GM21825 (cell line): ENCODE measurements at regions not wholly inside any gene's neighbourhood (a gene's known extent, or its start where the extent isn't known, plus 50 kb on each side); places are given as distances from the start of the nearest gene placed in this dataset.

Experiments
- ATAC-seq: cut with Tn5 transposase; IDR thresholded peaks from one replicate; pipeline ENCODE4 v1.9.1; 2021; ENCODE audit warnings: mild to moderate bottlenecking, moderate library complexity; ENCODE audit not compliant: unreplicated experiment

GRCh38 chr6:53974941-53975340 lies 136.3 kb upstream of the MLIP start:
- ATAC-seq, result no peak

DNA sequence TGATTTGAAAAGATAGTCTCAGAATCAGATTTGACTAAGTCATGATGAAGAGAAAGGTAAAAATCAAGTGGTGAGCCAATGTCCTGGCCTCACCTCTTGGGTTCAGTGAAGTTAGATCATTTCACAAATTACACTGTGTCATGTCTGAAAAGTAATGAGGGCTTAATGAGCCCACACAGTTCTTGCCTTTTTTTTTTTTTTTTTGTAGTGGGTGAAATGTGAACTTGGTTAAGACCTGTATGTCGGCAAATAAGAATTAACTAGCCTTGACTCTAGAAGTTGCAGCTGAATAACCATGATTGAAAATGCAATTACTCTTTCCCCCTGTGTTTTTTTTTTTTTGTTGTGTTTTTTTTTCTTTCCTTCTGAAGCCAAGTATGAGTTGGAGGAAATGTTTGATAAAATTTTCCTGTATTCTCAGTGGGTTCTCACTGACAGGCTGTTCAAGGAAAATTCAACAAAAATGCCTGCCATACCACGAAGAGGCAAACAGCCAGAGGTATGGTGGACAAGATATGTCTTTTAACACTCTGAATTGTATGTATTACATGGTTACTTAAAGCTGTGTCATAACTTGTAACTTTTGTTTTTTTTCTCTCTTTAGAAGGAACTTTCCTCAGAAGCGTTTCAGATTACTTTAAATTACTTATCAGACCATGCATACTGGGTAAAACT lies 135.2 kb upstream of the MLIP start:
- no peak for ATAC-seq

- no peak for ATAC-seq
These were observed 133.7 kb upstream of the MLIP start for GRCh38 chr6:53977551-53977950.

DNA sequence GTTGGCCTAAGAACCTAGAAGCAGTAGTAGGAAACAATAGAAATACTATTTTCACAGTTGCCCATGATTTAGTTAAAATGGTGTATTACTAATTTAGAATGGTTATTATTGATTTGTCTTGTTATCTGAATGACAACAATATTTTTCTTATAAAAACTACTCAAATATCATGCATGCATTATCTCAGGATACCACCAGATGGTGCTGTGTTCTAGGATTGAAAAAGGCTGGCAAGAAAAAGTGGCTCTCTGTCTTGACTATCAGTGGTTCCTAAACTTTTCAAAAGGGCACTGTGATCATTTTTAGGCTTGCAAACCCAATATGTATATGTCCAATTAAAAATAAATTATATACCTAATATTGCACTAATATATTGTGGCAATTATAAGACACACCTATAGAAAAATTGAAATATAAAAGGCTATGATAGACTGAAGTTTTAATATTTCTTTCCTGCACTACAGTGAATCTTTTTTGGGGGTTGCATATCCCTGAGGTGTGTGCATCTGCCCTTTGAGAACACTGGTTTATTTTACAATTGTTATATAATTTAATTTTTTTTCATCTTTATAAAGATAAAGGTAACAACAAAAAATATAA lies 131.7 kb upstream of the MLIP start:
- no peak for ATAC-seq

DNA sequence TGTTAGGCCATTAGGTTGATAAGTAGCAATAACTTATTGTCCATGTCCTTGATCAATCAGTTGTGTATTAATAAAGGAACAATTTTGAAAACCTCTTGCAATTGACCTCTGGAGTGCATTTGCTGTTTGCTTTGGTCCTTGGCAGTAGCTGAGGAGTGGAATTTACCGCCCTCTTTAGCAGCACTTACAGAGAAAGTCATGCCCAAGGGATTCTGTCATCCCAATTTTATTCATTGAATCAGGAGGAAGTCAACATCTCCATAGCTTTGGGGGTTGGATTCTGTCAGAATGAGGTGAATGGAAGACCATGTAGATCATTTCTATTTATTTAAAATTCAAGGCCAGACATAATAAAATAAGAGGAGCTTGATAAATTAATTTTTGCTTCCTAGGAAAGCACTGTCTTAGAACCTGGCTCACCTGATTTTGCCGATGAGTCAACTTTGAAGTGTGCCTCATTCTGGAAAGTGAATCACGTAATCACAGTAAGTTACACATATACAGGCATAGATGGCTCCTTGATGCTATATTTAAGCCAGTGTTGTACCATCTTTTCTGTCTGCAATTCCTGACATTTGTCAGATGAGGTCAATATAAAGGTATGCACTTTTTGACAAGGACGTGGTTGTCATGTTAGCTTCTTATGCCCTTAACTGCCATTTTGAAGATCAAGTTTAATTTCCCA lies 128.7 kb upstream of the MLIP start:
- no peak for ATAC-seq

GRCh38 chr6:53983301-53983700 lies 127.9 kb upstream of the MLIP start:
- no peak for ATAC-seq

DNA sequence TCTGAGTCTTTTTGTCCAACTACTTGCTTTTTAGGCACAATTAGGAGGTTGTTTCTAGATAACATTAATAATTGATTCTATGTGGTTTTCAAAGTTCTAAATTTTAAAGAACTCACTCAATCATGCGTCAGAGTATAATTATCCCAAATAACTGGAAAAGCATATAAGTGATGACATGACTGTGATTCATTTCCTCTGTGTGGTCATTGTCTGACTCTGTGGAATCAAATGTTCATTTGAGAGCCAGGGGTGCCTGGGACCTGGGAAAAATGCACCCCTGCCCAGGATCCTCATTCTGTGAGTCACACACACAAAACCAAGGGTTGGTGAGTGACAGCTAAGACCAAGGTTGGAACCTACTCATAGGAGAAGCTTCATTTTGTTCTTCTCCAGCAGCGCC lies 127.1 kb upstream of the MLIP start:
- ATAC-seq, result no peak

DNA sequence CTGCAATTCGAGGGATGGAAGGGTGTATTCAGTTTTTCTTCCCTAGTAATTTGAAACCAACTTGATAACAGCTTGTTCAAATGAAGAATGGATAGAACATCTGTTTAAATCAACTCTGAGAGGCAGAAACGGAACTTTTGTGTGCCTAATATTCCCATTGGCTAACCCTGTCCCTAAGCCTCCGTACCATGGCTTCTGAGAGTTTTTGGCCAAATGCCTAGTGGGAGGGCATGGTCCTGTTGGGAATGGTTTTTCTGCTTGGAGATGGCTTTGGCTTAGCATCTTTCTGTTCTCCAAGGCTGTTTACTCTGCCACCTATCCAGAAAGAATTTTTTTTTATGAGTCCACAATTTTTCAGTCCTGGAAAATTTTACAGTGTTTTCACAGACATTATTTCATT lies 126.7 kb upstream of the MLIP start:
- ATAC-seq, result no peak

GRCh38 chr6:53985366-53985765 lies 125.9 kb upstream of the MLIP start:
- no peak for ATAC-seq

GRCh38 chr6:53986165-53986720 lies 125.0 kb upstream of the MLIP start:
- peak; percentile 62 for ATAC-seq

DNA sequence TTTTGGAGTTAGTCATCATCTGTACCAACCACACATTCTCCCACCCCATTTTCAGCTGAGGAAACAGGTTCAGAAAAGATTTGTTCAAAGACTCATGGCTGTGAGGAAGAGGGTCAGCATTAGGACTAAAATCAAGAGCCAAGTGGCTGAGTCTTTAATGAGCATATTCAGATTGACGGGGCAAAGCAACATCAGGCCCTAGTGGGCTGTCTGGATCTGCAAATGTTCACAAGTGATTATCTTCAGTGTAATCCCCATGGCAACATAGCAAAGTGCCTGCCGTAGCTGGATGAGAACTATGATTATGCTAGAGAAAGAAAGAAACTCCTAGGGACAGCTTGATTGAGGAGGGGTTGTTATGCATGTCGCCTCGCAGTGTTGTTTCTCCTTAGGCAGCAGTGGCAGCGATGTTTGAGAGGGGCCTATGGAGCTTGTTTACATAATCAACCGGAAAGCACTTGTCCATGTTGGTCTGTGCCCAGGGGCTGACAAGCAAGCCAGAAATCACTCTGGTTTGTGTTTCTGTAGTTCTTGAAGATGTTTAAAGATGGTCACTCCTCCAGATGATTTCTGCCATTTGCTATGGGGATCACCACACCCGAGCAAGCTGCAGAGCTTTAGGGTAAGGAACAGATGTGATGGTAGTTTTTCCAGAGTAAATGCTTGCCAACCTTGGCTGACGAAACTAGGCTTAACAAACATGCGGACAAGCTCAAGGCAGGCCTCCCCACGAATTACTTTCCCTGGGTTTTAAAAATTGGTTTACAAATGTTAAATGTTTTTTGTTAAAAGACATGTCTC lies 124.3 kb upstream of the MLIP start:
- no peak for ATAC-seq

DNA sequence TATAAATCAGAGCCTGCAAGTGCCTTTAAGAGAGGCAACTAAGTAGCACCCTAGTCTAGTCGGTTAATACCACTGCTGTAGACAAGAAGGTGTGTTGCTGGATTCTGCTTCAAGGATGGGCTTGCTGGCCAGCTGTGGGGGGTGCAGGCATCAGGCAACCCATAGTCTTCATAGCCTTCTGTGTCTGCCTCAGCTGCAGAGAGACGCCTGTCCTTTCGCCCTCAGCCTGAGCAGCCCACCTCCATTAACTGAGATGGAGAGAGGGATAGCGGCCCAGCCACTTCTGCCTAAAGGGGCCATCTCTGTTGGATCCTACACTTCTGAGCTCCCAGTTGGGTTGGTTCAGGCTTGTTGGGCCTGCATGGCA lies 123.7 kb upstream of the MLIP start:
- ATAC-seq, result no peak

- no peak for ATAC-seq
These were observed 121.7 kb upstream of the MLIP start for GRCh38 chr6:53989504-53989903.

DNA sequence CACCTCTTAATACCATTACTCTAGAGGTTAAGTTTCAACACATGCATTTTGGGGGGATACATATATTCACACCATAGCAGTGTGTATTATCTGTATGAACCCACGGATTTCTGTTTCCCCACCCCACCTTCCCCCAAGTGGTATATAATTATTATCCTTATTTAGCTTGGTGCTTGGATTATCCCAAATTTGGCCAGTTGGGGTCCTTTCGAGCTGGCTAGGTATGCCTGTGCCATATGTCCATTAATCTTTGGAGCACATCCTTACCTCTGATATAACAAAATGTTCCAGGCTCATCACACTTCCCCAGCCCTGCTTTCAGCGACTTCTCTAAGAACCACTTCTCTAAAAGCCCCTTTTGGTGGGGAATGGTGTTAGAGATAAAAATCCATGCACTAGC lies 118.7 kb upstream of the MLIP start:
- no peak for ATAC-seq

- no peak for ATAC-seq
These were observed 117.0 kb upstream of the MLIP start for GRCh38 chr6:53994201-53994600.

GRCh38 chr6:53995935-53996334 lies 115.3 kb upstream of the MLIP start:
- ATAC-seq, result no peak

DNA sequence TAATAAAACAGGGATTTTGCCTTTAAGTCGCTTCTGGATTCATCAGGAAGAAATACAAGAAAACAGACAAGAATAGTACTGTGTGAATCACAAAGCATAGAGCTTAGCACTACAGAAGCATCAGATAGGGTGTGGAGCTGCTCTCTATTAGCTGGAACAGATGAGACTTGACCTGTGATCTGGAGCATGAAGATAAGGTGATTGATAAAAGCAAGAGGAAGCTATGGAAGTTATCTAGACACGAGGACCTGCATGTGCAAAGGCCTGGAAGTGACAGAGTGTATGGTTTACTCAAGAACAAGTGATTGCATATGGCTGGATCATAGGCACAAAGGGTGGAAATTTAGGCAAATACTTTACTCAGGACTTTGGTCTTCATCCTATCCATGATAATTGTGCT lies 112.9 kb upstream of the MLIP start:
- no peak for ATAC-seq

DNA sequence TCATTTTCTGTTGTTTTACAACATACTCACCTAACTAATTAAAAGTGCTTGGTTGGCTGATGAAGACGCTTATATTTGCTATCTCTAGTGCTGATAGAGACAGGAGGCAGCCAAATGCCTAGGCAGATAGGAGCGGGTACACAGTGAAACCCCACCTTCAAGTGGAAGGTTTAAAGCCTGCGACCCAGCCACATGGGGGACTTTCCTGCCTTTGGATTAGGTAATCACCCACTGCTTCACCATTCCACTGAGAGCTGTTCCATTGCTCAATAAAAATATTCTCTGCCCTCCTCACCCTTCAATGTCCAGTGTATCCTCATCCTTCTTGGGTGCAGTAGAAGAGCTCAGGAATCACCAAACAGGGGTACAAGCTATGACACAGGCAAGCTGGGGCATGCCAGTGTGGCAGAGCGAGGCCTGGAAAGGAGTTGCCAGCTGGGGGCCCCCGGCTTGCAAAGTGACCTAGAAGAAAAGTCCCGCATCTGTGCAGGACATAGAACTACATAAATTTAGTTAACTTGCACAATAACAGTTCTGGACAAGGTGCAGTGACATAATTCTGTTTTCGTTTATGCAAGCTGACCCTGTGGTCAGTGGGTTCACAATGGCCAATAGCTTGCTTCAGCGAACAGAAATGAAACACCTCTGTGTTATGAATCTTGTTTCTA lies 112.0 kb upstream of the MLIP start:
- no peak for ATAC-seq

DNA sequence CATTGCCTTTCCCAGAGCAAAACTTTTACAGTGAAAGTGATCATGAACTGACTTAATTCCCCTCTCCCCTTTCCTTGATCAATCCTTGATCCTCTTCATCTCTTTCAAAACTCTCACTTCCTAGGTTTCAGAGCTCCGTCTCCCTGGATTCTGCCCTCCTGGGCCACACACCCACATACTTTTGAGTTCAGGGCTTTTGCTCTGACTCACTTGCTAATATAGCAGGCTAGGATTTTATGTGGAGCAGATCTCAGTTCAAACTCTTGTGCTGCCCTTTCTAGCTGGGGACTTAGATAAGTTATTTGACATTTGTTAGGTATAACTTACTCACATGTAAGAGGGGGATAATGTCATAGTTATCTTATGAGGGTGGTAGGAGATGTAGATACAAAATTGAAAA lies 109.1 kb upstream of the MLIP start:
- ATAC-seq, result no peak

DNA sequence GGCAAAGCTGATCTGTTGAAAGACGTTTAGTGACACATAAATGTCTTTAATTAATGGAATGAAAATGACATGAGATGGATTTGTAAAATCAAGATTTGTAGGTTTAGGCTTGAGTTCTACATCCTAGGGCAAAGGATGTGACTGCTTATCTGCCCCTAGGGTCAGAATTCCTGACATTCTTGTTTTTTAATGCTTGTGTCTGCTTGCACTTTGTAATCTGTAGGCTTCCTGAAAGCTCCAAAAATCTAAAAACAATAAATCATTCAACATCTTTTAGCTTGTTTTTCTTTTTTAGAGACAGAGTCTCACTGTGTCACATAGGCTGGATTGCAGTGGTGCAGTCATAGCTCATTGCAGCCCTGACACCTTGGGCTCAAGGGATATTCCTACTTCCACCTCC lies 107.9 kb upstream of the MLIP start:
- no peak for ATAC-seq

- ATAC-seq, result no peak
These were observed 102.7 kb upstream of the MLIP start for GRCh38 chr6:54008589-54008988.
